ENCODE measurements at regions not wholly inside any gene's neighbourhood (a gene's known extent, or its start where the extent isn't known, plus 50 kb on each side); places are given as distances from the start of the nearest gene placed in this dataset.
"Not testable (repeated sequence)": the region's sequence is repeated elsewhere in the genome, so short reads cannot be mapped to it uniquely, and the experiment has no call there.

DNA sequence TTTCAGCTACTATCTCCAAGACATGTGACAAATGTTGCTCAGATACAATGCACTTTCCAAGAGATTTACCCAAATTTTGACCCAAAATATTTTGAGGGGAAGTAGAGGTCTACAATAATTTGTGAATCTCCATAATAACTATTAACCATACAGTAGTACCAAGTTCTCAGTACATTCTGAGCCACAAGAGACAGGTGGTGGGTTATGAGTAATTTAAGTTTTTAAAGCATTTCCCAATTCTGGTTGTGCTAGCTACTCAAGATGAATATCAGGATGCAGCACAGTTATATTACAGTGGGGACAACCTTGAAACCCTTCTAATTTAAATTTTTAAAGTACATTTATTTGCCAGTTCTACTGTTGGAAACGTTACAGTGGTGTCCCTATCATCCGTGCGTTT lies 92.2 kb upstream of the MITF start:
- no peak for DNase-seq

GRCh38 chr3:69646287-69647067 lies 92.8 kb upstream of the MITF start:
- no peak for DNase-seq

DNA sequence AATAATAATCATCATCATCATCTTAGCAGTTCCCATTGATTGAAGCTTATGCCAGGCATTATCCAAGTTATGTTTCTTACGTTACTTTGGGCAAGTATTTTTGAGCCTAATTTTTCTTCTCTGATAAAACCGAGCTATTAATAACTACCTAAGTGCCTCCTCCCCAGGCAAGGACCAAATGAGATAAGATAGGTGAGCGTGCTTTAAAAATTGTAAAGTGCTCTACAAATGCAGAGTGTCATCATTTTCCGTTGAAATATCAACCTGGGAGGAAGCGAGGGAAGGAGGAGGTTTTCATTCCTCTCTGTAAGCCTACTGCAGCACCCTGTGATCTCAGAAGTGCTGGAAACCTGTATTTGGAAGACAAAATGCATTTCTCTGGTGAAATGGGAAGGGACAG lies 96.7 kb upstream of the MITF start:
- no peak for DNase-seq

- no peak for DNase-seq
Measured at GRCh38 chr3:69639851-69640250, 99.4 kb upstream of the MITF start.

- no peak for DNase-seq
Measured at GRCh38 chr3:69628951-69629350, 110.3 kb upstream of the MITF start.

DNA sequence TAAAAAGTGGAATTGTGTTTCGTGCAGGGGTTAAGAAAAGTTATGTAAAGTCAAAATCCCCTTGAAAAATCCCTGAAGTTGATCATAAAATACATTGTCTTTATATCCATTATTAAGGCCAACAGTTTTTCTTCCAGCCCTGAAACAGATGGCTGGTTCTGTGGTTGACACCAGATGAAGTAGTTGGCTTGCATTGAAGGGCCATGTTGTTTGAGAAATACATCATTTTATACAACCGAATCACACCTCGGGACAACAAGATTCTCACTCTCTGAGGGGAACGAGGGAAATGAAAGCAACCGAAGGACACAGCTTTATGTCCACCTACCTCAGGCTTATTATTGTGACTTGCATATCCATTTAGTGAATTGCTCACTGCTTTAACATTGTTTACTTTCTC lies 126.0 kb upstream of the MITF start:
- no peak for DNase-seq

DNA sequence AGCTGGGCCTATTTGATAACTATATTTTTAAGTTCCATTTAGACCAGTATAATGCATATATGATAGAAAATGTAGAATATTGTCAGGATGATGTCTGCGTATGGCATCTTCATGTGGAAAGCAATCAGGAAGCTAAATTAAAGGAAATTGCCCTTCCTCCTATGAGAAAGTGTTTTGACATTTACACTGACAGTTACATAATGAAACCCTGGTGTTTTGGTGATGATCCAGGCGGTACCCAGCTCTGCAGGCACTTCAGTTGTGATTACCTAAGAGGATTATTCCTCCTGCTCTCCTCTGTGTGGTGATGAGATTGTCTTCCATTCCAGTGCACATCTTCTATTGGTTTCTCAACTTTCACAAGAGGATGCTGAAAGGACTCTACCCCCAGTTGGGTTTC lies 126.5 kb upstream of the MITF start:
- no peak for DNase-seq

GRCh38 chr3:69609566-69609965 lies 129.7 kb upstream of the MITF start:
- DNase-seq, result not testable (repeated sequence)

- no peak for DNase-seq
Measured at GRCh38 chr3:69607466-69608305, 131.6 kb upstream of the MITF start.

GRCh38 chr3:69605867-69606266 lies 133.4 kb upstream of the MITF start:
- no peak for DNase-seq

DNA sequence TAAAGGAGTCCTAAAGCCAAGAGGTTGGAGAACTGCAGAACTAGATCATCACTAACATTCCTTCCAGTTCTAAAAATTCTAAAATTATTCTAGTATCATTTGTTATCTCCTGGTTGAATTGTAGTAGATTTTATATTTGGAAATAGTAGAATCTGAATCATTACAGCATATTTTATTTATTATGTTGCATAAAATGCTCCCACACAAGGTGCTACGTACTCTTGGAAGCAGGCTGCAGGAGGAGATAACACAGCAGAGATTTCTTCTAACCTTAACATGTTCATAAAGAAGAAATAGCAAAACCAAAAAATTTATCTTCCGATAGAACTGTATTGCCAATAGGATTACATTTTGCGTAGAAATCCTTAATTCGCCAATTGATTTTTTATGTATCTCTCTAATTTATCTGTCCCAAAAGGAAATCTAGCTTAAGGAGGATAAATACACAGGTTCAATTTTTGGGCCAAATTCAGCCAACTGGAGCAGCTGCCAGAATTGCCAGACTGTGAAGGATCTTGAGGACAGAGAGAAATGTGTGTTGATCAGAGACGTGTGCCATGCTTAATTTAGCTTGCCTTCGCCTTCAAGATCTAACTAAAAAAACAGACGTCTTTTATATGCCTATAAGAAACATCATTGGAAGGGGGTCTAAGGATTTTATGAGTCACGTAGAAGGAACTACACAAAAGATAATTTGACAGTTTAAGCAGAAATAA lies 134.4 kb upstream of the MITF start:
- no peak for DNase-seq

GRCh38 chr3:69602112-69602511 lies 137.2 kb upstream of the MITF start:
- no peak for DNase-seq

DNA sequence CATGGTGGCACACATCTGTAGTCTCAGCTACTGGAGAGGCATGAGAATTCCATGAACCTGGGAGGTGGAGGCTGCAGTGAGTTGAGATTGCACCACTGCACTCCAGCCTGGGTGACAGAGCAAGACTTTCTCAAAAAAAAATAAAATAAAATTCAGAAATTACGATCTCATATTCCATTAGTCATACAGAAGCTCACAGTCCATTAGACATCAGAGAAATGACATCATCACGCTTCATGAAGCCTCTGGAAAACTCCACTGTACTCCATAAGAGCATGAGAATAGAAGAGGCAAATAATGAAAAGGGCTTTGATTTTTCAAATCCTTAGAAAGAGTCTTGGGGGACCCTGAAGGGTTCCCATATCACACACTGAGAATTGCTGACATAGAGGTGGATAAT lies 145.0 kb upstream of the MITF start:
- no peak for DNase-seq

GRCh38 chr3:69591164-69591736 lies 148.0 kb upstream of the MITF start:
- no peak for DNase-seq

DNA sequence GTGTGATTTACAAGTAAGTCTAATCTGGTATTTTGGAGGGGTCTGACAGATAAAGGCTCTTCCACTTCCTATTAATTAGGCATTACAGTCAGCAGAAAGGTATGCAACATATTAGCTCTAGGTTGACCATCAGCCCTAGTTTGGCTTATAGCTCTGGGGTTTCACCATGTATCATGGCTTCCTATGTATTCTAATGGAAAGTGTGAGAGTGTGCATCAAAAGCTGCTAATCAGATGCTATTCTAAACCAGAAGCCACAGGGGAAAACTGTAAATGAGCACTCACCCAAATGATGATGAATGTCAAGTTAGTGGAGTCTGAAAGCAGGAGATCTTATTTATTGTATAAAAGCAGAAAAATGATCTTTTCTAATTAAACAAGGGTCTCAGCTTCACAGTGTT lies 149.2 kb upstream of the MITF start:
- DNase-seq, result no peak

GRCh38 chr3:69588170-69588569 lies 151.1 kb upstream of the MITF start:
- no peak for DNase-seq

DNA sequence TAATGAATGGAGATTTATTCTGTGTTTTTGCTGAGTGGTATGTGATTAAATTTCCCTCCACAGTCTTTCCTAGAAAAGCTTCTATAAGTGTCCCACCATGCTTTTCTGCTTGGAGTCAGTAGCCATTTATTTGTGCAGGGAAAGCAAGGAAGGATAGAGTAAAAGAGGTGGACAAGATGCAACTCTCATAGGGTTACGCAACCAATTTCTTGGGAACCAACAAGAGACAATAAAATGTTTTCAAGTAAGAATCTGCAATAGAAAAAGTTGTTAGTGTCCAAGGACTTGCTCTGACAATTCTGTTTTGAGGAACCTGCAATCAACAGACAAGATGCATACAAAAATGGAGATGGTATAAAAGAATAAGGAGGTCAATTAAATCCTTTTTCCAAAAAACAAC lies 153.8 kb upstream of the MITF start:
- DNase-seq, result no peak

GRCh38 chr3:69582044-69582443 lies 157.2 kb upstream of the MITF start:
- no peak for DNase-seq

- DNase-seq, result no peak
Measured at GRCh38 chr3:69579306-69580041, 159.8 kb upstream of the MITF start.

DNA sequence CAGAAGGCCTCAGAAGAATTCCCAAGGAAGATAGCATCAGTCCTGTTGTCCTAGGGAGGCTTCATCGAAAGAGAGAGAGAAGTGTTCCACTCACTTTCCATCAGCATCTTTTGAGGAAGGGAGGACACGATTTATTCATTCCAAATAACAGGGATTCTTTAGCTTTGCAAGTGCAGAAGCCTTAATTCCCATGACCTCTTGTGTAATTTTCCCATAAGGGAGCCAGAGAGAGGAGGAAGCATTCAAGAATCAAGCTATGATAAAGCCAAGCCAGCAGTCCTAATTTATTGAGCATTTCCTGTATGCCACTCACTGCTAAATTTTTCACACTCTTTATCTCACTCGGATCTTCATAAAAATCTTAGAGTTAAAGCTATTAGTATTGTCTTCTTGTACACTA lies 169.7 kb upstream of the MITF start:
- DNase-seq, result no peak

GRCh38 chr3:69568951-69569350 lies 170.3 kb upstream of the MITF start:
- DNase-seq, result no peak

GRCh38 chr3:69568458-69568857 lies 170.8 kb upstream of the MITF start:
- DNase-seq, result no peak

DNA sequence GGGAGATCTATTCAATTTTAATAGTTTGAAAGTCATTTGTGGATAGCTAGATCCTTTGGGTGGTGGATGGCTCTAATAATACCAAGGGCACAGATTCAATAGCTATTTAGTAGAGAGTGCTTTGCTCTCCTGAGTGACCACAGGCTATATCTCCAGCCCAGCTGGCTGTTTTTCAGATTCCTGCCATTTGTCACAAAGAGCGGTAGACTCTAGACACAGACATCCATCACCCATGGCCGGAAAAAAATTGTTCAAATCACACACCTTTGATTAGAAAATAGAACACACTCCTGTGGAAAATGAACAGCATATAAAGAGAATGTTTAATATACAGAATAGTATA lies 171.6 kb upstream of the MITF start:
- no peak for DNase-seq
